CD4-positive, alpha-beta T cell treated with Interleukin-17A for 1 hour (primary cell): ENCODE measurements at regions not wholly inside any gene's neighbourhood (a gene's known extent, or its start where the extent isn't known, plus 50 kb on each side); places are given as distances from the start of the nearest gene placed in this dataset.

Experiments
- DNase-seq: peaks from one replicate; pipeline ENCODE4 v3.0.0-alpha.2; 2020

DNA sequence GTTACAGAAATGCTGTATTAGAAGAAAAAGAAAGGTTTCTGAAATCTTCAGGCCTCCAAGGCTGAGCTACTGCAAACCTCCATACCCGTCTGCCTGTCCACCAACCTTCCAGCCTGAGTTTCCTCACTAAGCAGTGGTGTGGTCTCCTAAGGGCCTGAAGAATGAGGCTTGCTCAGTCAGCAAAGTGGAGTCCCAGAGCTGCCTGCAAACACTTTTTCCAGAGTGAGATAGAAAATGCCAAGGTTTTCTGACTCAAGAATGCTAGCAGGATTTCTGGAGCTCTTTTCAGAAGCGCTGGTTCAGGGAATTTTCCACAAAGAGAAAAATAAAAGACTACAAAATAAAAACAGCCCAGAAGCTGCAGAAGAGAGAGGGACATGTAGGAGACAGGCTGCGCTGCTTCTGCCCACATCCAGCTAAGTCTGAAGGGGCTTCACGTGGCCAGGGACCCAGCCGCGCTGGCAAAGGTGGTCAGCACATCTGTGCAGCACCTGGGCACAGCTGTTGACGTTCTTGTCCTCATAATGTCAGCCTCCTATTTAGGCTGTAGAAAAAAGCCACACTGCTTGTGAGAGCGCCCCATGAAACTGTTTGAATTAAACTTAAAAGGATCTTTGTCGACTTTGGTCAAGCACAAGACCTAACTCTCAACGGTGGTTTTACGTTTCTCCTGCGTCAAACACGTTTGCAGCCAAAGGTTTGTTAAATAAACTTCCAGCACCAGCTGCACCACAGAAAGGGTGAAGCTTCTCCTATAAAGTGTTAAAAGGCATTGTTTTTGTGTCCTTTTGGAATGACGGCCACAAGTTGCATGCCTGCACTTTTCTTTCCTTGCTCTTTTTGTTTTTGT, 209.0 kb downstream of the THBS2 start:
- no peak for DNase-seq

DNA sequence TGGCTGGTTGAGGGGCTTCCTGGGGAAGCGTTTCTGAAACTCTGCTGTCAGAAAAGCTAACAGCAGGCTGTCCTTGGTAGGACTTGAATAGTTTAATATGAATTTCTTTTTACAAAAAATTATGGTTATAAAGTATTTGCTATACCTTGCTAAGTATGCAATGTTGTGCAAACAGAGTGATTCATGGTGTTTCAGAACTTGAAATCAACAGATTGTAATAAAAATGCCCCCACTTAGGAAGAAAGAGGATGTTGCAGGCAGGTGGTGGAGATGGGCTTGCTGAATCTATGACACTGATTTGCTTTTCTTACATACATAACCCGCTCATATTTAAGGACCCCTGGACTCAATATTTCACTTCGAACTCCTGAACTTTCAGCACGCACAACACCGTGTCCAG, 211.6 kb downstream of the THBS2 start:
- no peak for DNase-seq

DNA sequence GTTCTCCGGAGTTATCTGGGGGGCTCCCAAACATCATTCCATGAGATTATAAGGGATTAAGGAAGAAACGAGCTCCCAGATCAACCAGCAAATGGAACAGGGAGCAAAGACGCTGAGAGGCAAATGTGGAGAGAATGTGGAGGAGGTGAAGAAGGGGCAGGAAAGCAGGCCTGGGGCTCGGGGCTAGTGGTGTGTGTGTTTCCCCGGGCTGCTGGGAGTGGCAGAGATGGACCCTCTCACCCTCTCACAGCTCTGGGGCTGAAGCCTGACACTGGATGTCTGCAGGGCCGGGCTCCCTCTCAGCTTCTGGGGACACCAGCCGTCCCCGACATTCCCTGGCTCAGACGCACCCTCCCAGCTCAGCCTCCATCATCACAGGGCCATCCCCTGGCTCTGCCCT, 212.6 kb downstream of the THBS2 start:
- DNase-seq: no peak

DNA sequence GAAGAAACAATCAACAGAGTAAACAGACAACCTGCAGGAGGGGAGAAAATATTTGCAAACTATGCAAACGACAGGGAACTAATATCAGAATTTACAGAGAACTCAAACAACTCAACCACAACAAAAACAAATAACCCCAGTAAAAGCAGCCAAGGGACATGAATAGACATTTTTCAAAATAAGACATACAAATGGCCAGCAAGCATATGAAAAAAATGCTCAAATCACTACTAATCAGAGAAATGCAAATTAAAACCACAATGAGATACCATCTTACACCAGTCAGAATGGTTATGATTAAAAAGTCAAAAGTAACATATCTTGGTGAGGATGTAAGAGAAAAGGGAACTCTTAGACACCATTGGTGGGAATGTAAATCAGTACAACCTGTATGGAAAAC, 215.0 kb downstream of the THBS2 start:
- DNase-seq: no peak

- no peak for DNase-seq
Measured at GRCh38 chr6:169035385-169036240, 218.0 kb downstream of the THBS2 start.

- no peak for DNase-seq
Measured at GRCh38 chr6:169034516-169035167, 219.0 kb downstream of the THBS2 start.

- DNase-seq: no peak
Measured at GRCh38 chr6:169029861-169030260, 223.8 kb downstream of the THBS2 start.

GRCh38 chr6:169028343-169028742, 225.3 kb downstream of the THBS2 start:
- no peak for DNase-seq

DNA sequence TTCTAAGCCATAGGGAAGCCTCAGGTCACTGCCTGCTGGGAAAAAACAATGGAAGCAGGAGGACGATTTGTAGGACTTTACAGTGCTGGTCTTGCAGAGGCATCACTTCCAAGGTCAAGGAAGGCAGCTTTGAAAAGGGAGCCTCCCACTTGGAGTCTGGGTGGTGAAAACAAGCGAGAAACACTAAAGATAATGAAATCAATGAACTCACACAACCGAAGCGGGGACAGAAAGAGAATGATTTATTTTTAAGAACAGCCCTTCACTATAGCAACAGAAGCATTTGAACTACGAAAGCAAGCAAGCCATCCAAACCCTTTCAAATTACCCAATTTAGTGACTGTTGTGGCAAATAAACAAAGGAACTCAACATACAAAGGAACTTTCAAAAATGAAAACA, 227.5 kb downstream of the THBS2 start:
- no peak for DNase-seq

GRCh38 chr6:169024047-169024660, 229.5 kb downstream of the THBS2 start:
- no peak for DNase-seq

DNA sequence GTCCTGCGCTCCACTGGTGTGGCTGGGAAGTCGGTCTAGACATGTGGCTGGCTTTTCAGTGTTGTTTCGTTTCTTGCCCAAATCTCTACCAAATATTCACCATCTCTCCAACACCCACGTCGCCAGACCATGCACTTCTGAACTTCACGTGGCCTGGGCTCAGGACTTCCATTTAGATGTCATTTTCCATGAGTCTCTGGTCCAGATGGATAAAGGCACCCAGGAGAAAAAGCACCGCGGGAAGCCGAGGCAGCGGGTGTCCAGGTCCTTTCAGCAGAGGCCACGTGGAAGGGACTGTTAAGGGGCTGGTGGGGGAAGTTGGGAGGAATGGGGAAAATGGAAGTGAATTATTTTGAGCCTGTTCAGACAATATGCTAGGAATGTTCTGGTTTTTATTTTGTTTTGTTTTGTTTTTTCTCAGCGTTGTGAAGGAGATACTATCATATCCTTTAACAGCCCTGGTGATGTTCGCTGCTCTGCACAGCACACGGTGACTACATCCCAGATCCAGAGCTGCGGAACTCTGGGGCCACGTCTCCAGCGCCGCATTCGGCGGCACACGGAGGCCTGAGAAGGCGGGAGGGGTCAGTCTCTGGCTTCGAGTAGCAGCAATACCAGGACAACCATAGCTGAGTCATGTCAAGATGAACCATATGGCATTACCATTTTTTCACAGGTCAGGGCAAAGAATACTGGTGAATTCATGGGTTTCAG, 230.3 kb downstream of the THBS2 start:
- DNase-seq: no peak

DNA sequence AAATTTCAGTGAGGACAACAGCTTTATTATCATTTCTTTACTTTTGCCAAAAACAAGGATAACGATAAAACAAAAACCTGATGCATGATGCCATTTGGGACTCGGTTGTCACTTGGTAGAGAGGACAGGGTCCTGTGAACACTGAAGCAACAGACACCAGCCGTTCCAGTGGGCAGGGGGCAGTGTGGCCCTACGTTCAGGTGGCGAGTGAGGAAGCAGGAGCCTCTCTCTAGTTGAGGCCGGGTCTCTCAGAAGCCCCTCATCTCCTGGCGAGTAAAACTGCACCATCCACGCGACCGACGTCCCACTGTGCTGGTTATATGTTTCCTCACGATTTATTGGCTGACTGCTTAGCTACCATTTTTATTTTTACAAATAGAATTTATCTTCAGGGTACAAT, 231.6 kb downstream of the THBS2 start:
- DNase-seq: no peak

- no peak for DNase-seq
Measured at GRCh38 chr6:169020821-169021220, 232.8 kb downstream of the THBS2 start.

DNA sequence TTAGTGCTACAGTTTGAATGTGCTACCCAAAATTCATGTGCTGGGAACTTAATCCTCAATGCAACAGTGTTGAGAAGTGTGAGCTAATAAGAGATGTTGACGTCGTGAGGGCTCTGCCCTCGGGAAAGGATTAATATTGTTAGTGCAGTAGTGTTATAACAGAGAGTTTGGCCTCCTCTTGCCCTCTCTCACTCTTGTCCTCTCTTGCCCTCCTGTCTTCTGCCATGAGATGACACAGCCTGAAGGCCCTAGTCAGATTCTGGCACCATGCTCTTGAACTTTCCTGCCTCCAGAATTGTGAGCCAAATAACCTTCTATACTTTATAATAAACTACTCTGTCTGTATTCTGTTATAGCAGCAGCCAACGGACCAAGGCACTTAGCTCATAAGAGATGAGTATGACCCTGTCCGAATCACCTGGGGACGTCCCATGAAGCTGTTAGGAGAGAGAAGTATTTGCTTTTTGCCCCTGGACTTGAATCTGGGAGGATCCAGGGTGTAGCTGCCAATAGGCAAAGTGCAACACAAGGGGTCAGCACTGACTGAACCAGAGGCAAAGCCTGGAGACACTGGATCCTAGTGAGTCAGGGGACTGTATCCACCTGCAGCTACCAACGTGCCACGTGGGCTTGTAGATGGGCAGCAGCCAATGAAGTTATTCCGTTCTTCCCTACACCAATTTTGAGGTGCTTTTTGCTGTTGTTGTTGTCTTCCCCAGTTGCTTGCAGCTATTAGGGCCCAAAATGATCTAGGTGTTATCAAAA, 233.7 kb downstream of the THBS2 start:
- no peak for DNase-seq

DNA sequence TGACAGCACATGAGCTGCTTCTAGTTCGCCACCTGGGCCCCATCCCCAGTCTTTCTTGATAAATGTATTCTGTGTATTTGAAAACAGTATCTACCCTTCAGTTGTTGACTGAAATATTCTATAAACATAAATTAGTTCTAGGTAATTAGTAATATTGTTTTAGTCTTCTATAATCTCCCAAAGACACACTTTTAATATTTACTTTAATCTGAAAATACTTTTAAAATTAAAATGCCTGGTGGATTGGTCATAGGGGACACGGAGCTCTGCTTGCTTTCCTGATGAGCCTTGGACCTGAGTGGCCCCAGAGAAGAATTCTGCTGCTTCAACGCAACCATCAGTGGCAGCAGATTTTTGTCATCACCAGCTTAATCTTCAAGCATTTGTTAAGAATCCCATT, 234.5 kb downstream of the THBS2 start:
- no peak for DNase-seq

GRCh38 chr6:169016758-169017157, 236.9 kb downstream of the THBS2 start:
- DNase-seq: no peak

GRCh38 chr6:169014211-169015197, 239.1 kb downstream of the THBS2 start:
- no peak for DNase-seq

GRCh38 chr6:169009628-169010027, 244.0 kb downstream of the THBS2 start:
- DNase-seq: no peak

DNA sequence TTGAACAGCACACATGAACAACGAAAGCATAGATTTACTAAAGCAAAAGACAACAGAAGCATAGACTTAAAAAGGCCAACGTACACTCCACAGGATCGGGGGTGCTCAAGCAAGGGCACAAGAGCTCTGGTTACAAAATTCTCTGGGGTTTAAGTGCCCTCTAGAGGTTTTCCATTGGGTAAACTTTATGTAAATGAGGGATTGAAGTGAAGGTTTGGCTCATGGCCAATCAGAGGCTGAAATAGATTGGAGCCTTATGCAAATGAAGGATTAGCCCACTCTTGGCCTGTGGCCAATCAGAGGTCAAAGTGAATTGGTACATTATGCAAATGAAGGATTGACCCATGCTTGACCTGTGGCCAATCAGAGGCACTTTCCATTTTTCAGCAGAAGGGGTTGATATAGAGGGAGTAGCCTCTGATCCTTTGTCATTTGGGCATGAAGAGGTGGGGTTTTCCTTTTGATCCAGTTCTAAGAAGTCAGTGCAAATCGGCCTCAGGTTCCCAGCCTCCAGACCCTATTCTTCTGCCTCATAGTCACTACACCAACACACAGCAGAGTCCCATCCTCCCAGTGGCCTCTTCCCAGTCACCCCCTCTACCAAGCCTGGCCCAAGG, 244.9 kb downstream of the THBS2 start:
- no peak for DNase-seq

GRCh38 chr6:169005166-169005565, 248.5 kb downstream of the THBS2 start:
- no peak for DNase-seq
